K562 (cell line): ENCODE measurements at regions not wholly inside any gene's neighbourhood (a gene's known extent, or its start where the extent isn't known, plus 50 kb on each side); places are given as distances from the start of the nearest gene placed in this dataset.

Source experiments
- ATAC-seq: fragments of 200-7000 bp; cut with Tn5 transposase; 3 replicates; pipeline ENCODE4 v1.9.1; 2020; ENCODE audit warnings: moderate library complexity
- BruUV-seq: library from RNA; stranded (reverse); fragments of 400-500 nt; replicated peaks from 2 replicates; lab custom pipeline; 2021; lab: Mats Ljungman, UMichigan
- CTCF ChIA-PET: fragments of 300-600 bp; formaldehyde crosslinking; extraction: SDS; loops from one replicate; lab custom pipeline; 2021; ENCODE audit warnings: low intra/inter-chr PET ratio; lab: Yijun Ruan, JAX
- POLR2A ChIA-PET: fragments of 300-600, 350-650 bp; sonication (Branson Sonifier 250); formaldehyde crosslinking; extraction: SDS; loops from one replicate; lab custom pipeline; 2021; ENCODE audit warnings: antibody characterized with exemption, inconsistent platforms; lab: Yijun Ruan, JAX
- DNase-seq, 4 experiments: peaks; one replicate each; pipeline versions ENCODE4 v3.0.0 to v3.0.0-alpha.2; 2011 to 2018; ENCODE audit warnings: low spot score in 3 of 4, mixed read lengths in 3 of 4; ENCODE audit errors: extremely low read depth in 1 of 4
- FAIRE-seq: peaks from 2 replicates; lab custom pipeline; 2011; peaks lifted over from hg19 to GRCh38; lab: Jason Lieb, UNC
- H2AFZ ChIP-seq: 2 replicates; pipeline ENCODE4 v1.6.0; 2011; ENCODE audit warnings: low read depth, low read length, control low read depth, inconsistent platforms
- H3K27ac ChIP-seq: fragments of 200-600 bp; 3 replicates; pipeline ENCODE4 v1.8.0; 2011; ENCODE audit warnings: low read depth, mild to moderate bottlenecking, control low read depth, inconsistent platforms, low read length, moderate library complexity, mixed read lengths; ENCODE audit errors: extremely low read depth
- H3K27me3 ChIP-seq, 2 experiments: fragments of 300-600 bp in 1 of 2; 2 replicates in 1 of 2; 3 replicates in 1 of 2; pipeline versions ENCODE4 v1.6.0 to v1.8.0; 2011; ENCODE audit warnings: inconsistent platforms in 2 of 2, low read length in 2 of 2, mild to moderate bottlenecking in 1 of 2, mixed read lengths in 1 of 2, moderate library complexity in 1 of 2; ENCODE audit not compliant: control insufficient read depth in 2 of 2, insufficient read depth in 2 of 2
- H3K36me3 ChIP-seq: fragments of 300-600 bp; 3 replicates; pipeline ENCODE4 v1.8.0; 2011; ENCODE audit warnings: mild to moderate bottlenecking, low read length, inconsistent platforms; ENCODE audit not compliant: control insufficient read depth, insufficient read depth
- H3K4me1 ChIP-seq, 2 experiments: fragments of 200-600 bp in 1 of 2; replicated peaks in 1 of 2; 2 replicates in 1 of 2; 3 replicates in 1 of 2; pipeline versions ENCODE4 v1.5.1 to v1.8.0; 2011; ENCODE audit warnings: inconsistent platforms in 2 of 2, low read length in 2 of 2, mild to moderate bottlenecking in 1 of 2, mixed read lengths in 1 of 2, moderate library complexity in 1 of 2; ENCODE audit not compliant: control insufficient read depth in 2 of 2, insufficient read depth in 2 of 2
- H3K4me2 ChIP-seq: 2 replicates; pipeline ENCODE4 v1.6.1; 2011; ENCODE audit warnings: low read length, control low read depth, inconsistent platforms, mixed read lengths; ENCODE audit not compliant: insufficient read depth
- H3K4me3 ChIP-seq: fragments of 200-600 bp; sonication (generic), shearing (Covaris generic); 2 replicates; pipeline ENCODE4 v1.5.1; 2016; ENCODE audit warnings: control low read depth, inconsistent platforms
- H3K79me2 ChIP-seq: fragments of 200-600 bp; 3 replicates; pipeline ENCODE4 v1.8.0; 2011; ENCODE audit warnings: low read length, inconsistent platforms; ENCODE audit not compliant: control insufficient read depth, insufficient read depth
- H3K9ac ChIP-seq, 2 experiments: 2 replicates each; pipeline versions ENCODE4 v1.6.0 to v1.6.1; 2011; ENCODE audit warnings: low read depth in 2 of 2, low read length in 2 of 2, control low read depth in 1 of 2, inconsistent platforms in 1 of 2, mild to moderate bottlenecking in 1 of 2, mixed read lengths in 1 of 2; ENCODE audit not compliant: insufficient read depth in 1 of 2
- H3K9me1 ChIP-seq: one replicate; pipeline ENCODE4 v1.6.0; 2011; ENCODE audit warnings: inconsistent platforms, mild to moderate bottlenecking, low read length, moderate library complexity; ENCODE audit not compliant: control insufficient read depth, insufficient read depth
- H3K9me3 ChIP-seq: replicated peaks from 2 replicates; pipeline ENCODE4 v1.5.1; 2011; ENCODE audit warnings: low read depth, low read length, inconsistent platforms; ENCODE audit not compliant: control insufficient read depth, insufficient read depth
- H4K20me1 ChIP-seq: replicated peaks from 2 replicates; pipeline ENCODE4 v1.6.1; 2011; ENCODE audit warnings: low read length, inconsistent platforms, mixed read lengths; ENCODE audit not compliant: control insufficient read depth, insufficient read depth
- ARID2 ChIP-seq: fragments of 450-650 bp; IDR thresholded peaks from 2 replicates; pipeline ENCODE4 v1.6.1; 2017; ENCODE audit warnings: antibody characterized with exemption, mild to moderate bottlenecking
- CHD2 ChIP-seq: IDR thresholded peaks from 2 replicates; pipeline ENCODE4 v1.6.1; 2011; ENCODE audit warnings: low read depth, low read length
- HLTF ChIP-seq: fragments of 450-650 bp; IDR thresholded peaks from 2 replicates; pipeline ENCODE4 v1.6.1; 2016
- RHOXF2B ChIP-seq: fragments of 250-450 bp; sonication (Bioruptor Pico); conservative IDR thresholded peaks from 2 replicates; pipeline ENCODE4 v1.5.1; 2021
- ZNF133 ChIP-seq: fragments of 250-450 bp; sonication (Bioruptor Pico); IDR thresholded peaks from 2 replicates; pipeline ENCODE4 v1.4.0; 2020; ENCODE audit warnings: mild to moderate bottlenecking
- ZNF77 ChIP-seq: fragments of 250-450 bp; sonication (Bioruptor Pico); IDR thresholded peaks from 2 replicates; pipeline ENCODE4 v1.5.0; 2020
- WGBS: fragments of 100-300 bp; shearing (Covaris generic); methylation state at CpG from one replicate; pipeline ENCODE4 v1.1.6; 2016; ENCODE audit warnings: low coverage, mixed read lengths; ENCODE audit not compliant: insufficient coverage; ENCODE audit errors: missing lambda C conversion rate; 5-methylcytosine and 5-hydroxymethylcytosine counted together
- in situ Hi-C: fragments of 300-500 bp; cut with MboI; formaldehyde crosslinking; loops from 4 replicates; pipeline ENCODE4 v1.15.0; 2018; ENCODE audit warnings: inconsistent platforms, mixed read lengths
- intact Hi-C: fragments of 100-400 bp; cut with micrococcal nuclease; formaldehyde crosslinking; loops from 2 replicates; pipeline ENCODE4 v1.14.2; 2022
- TF ChIP-seq, protein P1 (sequence below), 3 experiments: fragments of 200-800 bp in 1 of 3; fragments of 250-450 bp in 1 of 3; fragments of 450-650 bp in 1 of 3; sonication (Bioruptor Pico) in 1 of 3; sonication (Bioruptor generic) in 1 of 3; formaldehyde crosslinking in 1 of 3; IDR thresholded peaks; 2 replicates each; pipeline versions ENCODE4 v1.6.1 to v1.8.0; 2016 to 2022; ENCODE audit warnings: mild to moderate bottlenecking in 2 of 3, missing genetic modification characterization in 2 of 3, missing compliant biosample characterization in 1 of 3, moderate library complexity in 1 of 3
- TF ChIP-seq, protein P2 (sequence below): fragments of 250-450 bp; sonication (Bioruptor Pico); IDR thresholded peaks from 2 replicates; pipeline ENCODE4 v1.5.0; 2021; ENCODE audit warnings: mild to moderate bottlenecking, moderate library complexity
- TF ChIP-seq, protein P3 (sequence below): fragments of 250-450 bp; sonication (Bioruptor Pico); IDR thresholded peaks from 2 replicates; pipeline ENCODE4 v1.8.0; 2021; ENCODE audit warnings: mild to moderate bottlenecking, moderate library complexity
- TF ChIP-seq, protein P4 (sequence below), 2 experiments: fragments of 200-800 bp in 1 of 2; sonication (Bioruptor generic) in 1 of 2; sonication (generic) in 1 of 2; formaldehyde crosslinking in 1 of 2; IDR thresholded peaks in 1 of 2; conservative IDR thresholded peaks in 1 of 2; 2 replicates each; pipeline versions ENCODE4 v1.5.0 to v1.6.1; 2016 to 2020; ENCODE audit warnings: missing compliant biosample characterization in 1 of 2, missing genetic modification characterization in 1 of 2, missing genetic modification reagents in 1 of 2

DNA sequence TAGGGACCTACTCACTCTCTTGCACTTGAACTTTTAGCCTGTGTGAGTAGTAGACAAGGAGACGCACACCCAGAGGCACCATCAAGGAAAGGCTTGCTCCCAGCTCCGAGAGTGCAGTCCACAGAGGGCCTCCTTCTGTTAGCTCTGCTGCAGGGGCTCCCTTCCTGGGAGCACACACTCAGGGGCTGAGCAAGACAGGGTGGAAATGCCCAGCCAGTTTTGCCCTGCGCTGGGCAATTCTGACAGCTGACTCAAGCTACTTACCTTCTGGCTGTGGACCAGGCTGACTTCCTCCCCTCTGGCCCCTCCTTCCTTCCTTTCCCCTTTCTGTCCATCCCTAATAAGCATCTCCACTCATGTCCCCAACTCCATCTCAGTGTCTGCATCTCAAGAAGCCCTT is 449.1 kb downstream of the PTPRU start (continued):
- no peak for TF ChIP-seq ARID2
- TF ChIP-seq, protein P1, sequence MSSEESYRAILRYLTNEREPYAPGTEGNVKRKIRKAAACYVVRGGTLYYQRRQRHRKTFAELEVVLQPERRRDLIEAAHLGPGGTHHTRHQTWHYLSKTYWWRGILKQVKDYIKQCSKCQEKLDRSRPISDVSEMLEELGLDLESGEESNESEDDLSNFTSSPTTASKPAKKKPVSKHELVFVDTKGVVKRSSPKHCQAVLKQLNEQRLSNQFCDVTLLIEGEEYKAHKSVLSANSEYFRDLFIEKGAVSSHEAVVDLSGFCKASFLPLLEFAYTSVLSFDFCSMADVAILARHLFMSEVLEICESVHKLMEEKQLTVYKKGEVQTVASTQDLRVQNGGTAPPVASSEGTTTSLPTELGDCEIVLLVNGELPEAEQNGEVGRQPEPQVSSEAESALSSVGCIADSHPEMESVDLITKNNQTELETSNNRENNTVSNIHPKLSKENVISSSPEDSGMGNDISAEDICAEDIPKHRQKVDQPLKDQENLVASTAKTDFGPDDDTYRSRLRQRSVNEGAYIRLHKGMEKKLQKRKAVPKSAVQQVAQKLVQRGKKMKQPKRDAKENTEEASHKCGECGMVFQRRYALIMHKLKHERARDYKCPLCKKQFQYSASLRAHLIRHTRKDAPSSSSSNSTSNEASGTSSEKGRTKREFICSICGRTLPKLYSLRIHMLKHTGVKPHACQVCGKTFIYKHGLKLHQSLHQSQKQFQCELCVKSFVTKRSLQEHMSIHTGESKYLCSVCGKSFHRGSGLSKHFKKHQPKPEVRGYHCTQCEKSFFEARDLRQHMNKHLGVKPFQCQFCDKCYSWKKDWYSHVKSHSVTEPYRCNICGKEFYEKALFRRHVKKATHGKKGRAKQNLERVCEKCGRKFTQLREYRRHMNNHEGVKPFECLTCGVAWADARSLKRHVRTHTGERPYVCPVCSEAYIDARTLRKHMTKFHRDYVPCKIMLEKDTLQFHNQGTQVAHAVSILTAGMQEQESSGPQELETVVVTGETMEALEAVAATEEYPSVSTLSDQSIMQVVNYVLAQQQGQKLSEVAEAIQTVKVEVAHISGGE (CRISPR knock-in tag; IDR thresholded peaks at IDR 0.05): no peak
- TF ChIP-seq, all 486 proteins: peak for 0

DNA sequence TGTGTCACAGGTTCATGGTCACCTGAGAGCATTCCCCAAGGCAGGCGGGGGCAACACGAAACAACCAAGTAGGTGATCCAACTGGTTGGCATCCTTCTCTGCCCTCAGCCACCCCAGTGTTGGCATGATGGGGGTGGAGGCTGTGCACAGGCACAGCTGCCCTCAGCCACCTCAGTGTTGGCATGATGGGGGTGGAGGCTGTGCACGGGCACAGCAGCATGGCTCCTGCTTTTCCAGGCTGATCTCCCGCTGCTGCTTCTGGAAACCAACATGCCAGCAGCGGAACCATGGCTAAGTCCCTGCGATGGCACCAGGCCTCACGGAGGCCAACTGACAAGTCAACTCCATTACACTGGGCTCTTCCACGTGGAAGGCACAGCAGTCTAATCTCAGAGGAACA is 447.8 kb downstream of the PTPRU start:
- Histone ChIP-seq H3K4me2 (no peak overlapping the region), H3K4me3 (no peak overlapping the region), H3K79me2 (no peaks in the 10 kb centered on the region), H3K36me3 (no peaks in the 10 kb centered on the region), H3K9me1 (no peaks in the 10 kb centered on the region), H2AFZ (no peak overlapping the region), H3K9ac (no peak overlapping the region), H3K9me3 (no peaks in the 10 kb centered on the region), H3K4me1 (peaks cover 3 to 15% of the 10 kb centered on the region in 2 experiments; a peak in 3 of 5 replicates), H3K27me3 (peaks cover 0 to 31% of the 10 kb centered on the region in 2 experiments; a peak in 3 of 5 replicates), H4K20me1 (peaks cover 10% of the 10 kb centered on the region), H3K27ac (no peak overlapping the region)
- DNase-seq (no peak), FAIRE-seq (no peak), ATAC-seq (no peak)
- POLR2A ChIA-PET: interaction anchor here (0.6 to 0.9 kb wide), 3 partner anchors 8 to 848 kb away, joined by 3 to 5 read pairs (median 3); no protein-coding TSS in a partner anchor
- CTCF ChIA-PET: no interaction called here
- 4% methylated on average over 8 of the region's 8 CpGs for WGBS
- intact Hi-C loops: no loop called here
- no TSS peak for BruUV-seq
- in situ Hi-C loops: loop anchor here (5.0 kb wide), 1 partner anchor 833 kb away; no protein-coding TSS in a partner anchor
- TF ChIP-seq HLTF (no peak), ZNF133 (CRISPR knock-in tag) (no peak), RHOXF2B (CRISPR knock-in tag) (no peak), CHD2 (no peak), ZNF77 (no peak)
- TF ChIP-seq, protein P2, sequence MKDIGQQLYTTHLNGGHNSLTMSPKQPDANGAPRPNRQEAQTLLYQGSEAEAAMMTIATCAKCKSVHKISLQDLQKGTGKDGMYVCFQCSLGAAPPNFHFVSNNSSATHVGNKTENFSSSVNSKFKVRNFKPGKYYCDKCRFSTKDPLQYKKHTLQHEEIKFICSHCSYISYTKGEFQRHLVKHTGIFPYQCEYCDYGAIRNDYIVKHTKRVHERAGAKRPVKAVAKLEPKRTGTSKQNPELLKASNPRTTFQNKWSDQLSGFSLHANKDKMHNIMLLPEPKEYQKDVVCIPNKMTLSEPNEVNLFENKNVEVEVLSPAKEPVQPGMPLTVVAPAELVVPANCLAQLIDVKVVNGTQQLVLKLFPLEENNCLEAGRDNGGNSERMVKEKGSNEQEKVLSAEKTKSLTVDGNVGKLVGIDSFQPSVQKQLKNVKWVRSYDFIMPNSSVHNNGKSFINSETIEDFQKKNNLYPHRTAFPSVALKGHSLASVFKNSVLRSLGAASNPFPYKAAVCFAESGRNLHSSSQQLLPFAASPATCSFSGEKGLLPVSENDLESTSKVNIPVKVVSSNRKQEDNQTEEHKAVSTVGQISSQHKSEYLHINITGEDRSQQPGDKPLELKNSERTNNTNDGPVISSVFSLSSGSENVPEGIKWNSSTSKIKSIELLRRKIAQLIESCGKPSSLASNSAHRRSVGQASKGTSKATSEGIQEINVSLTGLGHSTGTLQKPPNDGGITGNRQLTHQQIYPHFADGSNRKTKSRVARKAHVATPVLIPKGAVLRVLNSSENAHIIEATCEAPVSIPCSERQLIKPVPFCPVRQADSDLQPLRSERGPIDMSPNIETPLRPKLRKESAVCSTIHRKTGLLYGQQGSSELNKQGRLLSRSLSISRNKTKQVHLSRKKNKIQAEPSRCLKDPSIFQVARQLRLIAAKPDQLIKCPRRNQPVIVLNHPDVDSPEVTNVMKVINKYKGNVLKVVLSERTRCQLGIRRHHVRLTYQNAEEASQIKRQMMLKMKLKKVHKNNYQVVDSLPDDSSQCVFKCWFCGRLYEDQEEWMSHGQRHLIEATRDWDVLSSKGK (CRISPR knock-in tag): no peak
- TF ChIP-seq, protein P3, sequence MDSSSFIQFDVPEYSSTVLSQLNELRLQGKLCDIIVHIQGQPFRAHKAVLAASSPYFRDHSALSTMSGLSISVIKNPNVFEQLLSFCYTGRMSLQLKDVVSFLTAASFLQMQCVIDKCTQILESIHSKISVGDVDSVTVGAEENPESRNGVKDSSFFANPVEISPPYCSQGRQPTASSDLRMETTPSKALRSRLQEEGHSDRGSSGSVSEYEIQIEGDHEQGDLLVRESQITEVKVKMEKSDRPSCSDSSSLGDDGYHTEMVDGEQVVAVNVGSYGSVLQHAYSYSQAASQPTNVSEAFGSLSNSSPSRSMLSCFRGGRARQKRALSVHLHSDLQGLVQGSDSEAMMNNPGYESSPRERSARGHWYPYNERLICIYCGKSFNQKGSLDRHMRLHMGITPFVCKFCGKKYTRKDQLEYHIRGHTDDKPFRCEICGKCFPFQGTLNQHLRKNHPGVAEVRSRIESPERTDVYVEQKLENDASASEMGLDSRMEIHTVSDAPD (CRISPR knock-in tag): no peak
- TF ChIP-seq, protein P4, sequence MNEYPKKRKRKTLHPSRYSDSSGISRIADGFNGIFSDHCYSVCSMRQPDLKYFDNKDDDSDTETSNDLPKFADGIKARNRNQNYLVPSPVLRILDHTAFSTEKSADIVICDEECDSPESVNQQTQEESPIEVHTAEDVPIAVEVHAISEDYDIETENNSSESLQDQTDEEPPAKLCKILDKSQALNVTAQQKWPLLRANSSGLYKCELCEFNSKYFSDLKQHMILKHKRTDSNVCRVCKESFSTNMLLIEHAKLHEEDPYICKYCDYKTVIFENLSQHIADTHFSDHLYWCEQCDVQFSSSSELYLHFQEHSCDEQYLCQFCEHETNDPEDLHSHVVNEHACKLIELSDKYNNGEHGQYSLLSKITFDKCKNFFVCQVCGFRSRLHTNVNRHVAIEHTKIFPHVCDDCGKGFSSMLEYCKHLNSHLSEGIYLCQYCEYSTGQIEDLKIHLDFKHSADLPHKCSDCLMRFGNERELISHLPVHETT (CRISPR knock-in tag; conservative IDR thresholded peaks at IDR 0.05 in 1 of 2, IDR thresholded peaks at IDR 0.05 in 1 of 2): no peak
